Activated B cell treated with CpG ODN at 0.5 μM for 24 hours (primary cell): ENCODE measurements at regions not wholly inside any gene's neighbourhood (a gene's known extent, or its start where the extent isn't known, plus 50 kb on each side); places are given as distances from the start of the nearest gene placed in this dataset.

Experiments used
- ATAC-seq: fragments of 200-7000 bp; cut with Tn5 transposase; one replicate; pipeline ENCODE4 v1.10.0; 2021; ENCODE audit warnings: low read depth, mild to moderate bottlenecking, moderate library complexity
- CTCF ChIA-PET: fragments of 350-600 bp; sonication (Branson Sonifier 250); formaldehyde crosslinking; loops from one replicate; lab custom pipeline; 2021; ENCODE audit warnings: antibody characterized with exemption; lab: Charles Lee
- POLR2A ChIA-PET: fragments of 350-600 bp; sonication (Branson Sonifier 250); formaldehyde crosslinking; loops from one replicate; lab custom pipeline; 2021; ENCODE audit warnings: antibody characterized with exemption; lab: Charles Lee
- DNase-seq: peaks from one replicate; pipeline ENCODE4 v3.0.0; 2022
- H3K27ac Mint-ChIP-seq: one replicate; pipeline ENCODE4 v1.8.0; 2020; ENCODE audit warnings: mixed read lengths
- H3K27me3 Mint-ChIP-seq: one replicate; pipeline ENCODE4 v1.8.0; 2021; ENCODE audit warnings: mixed read lengths
- H3K36me3 Mint-ChIP-seq: one replicate; pipeline ENCODE4 v1.8.0; 2021; ENCODE audit warnings: low read depth, mixed read lengths
- H3K4me1 Mint-ChIP-seq: one replicate; pipeline ENCODE4 v1.8.0; 2021; ENCODE audit warnings: mixed read lengths
- H3K4me3 Mint-ChIP-seq: one replicate; pipeline ENCODE4 v1.8.0; 2020; ENCODE audit warnings: mild to moderate bottlenecking, mixed read lengths
- H3K9me3 Mint-ChIP-seq: one replicate; pipeline ENCODE4 v1.8.0; 2020; ENCODE audit warnings: mixed read lengths
- intact Hi-C: fragments of 100-400 bp; cut with micrococcal nuclease; formaldehyde crosslinking; loops from one replicate; pipeline ENCODE4 v1.15.1; 2024
- TF ChIP-seq, protein P1 (sequence below): fragments of 200-600 bp; IDR thresholded peaks from one replicate; pipeline ENCODE4 v1.8.0; 2022; ENCODE audit warnings: antibody characterized with exemption, mild to moderate bottlenecking

DNA sequence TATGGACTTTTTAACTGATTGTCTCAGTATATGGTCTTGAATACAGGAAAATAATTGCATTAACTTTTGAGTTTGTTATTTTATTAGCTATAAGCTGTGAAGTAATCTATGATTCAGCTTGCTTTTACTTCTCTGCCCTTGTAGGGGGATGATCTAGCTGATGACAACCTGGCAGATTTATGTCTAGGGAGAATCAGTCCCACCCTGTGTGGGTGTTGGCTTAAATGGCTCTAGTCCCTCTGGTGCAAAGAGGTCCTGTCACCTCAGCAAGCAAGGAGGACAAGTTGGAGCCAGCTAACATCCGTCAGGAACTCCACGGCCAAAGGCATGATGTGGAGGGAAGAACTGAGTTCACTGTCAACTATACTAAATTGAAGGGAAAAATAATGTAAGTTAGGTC is 495.3 kb downstream of the BMP2 start:
- peaks cover 2% of the 10 kb centered on the region for H3K9me3 Mint-ChIP-seq
- ChIA-PET CTCF (no interaction called here), POLR2A (no interaction called here)
- no peaks in the 10 kb centered on the region for H3K27me3 Mint-ChIP-seq
- no peak for DNase-seq
- H3K36me3 Mint-ChIP-seq = no peaks in the 10 kb centered on the region
- intact Hi-C loops = no loop called here
- TF ChIP-seq, protein P1, sequence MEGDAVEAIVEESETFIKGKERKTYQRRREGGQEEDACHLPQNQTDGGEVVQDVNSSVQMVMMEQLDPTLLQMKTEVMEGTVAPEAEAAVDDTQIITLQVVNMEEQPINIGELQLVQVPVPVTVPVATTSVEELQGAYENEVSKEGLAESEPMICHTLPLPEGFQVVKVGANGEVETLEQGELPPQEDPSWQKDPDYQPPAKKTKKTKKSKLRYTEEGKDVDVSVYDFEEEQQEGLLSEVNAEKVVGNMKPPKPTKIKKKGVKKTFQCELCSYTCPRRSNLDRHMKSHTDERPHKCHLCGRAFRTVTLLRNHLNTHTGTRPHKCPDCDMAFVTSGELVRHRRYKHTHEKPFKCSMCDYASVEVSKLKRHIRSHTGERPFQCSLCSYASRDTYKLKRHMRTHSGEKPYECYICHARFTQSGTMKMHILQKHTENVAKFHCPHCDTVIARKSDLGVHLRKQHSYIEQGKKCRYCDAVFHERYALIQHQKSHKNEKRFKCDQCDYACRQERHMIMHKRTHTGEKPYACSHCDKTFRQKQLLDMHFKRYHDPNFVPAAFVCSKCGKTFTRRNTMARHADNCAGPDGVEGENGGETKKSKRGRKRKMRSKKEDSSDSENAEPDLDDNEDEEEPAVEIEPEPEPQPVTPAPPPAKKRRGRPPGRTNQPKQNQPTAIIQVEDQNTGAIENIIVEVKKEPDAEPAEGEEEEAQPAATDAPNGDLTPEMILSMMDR = no peak
- no peak for ATAC-seq
- H3K4me1 Mint-ChIP-seq = no peaks in the 10 kb centered on the region
- no peak overlapping the region for H3K4me3 Mint-ChIP-seq
- no peak overlapping the region for H3K27ac Mint-ChIP-seq

DNA sequence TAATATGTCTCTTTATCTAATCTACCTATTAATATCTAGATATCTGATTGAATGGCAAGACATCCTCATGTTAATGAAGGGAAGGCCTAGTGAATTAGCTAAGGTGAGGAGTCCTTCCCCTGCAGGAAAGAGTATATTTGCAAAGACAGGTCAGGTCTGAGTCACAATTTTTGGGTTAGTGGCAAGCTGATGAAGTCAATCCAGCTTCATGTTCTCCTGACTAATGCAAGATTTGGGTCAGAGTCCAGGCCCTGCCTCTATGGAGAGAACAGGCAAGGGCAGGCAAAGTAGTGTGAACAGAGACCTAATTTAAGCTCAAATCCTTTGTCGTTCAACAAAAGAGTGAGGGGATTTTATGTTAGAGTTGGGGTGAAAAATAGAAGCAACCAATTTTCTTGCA is 496.7 kb downstream of the BMP2 start:
- Mint-ChIP-seq H3K27ac (no peak overlapping the region), H3K9me3 (peaks cover 2% of the 10 kb centered on the region), H3K36me3 (no peaks in the 10 kb centered on the region), H3K27me3 (no peaks in the 10 kb centered on the region), H3K4me1 (no peaks in the 10 kb centered on the region), H3K4me3 (no peak overlapping the region)
- TF ChIP-seq, protein P1 = no peak
- ChIA-PET CTCF (no interaction called here), POLR2A (no interaction called here)
- DNase-seq = no peak
- ATAC-seq = no peak
- intact Hi-C loops = no loop called here

DNA sequence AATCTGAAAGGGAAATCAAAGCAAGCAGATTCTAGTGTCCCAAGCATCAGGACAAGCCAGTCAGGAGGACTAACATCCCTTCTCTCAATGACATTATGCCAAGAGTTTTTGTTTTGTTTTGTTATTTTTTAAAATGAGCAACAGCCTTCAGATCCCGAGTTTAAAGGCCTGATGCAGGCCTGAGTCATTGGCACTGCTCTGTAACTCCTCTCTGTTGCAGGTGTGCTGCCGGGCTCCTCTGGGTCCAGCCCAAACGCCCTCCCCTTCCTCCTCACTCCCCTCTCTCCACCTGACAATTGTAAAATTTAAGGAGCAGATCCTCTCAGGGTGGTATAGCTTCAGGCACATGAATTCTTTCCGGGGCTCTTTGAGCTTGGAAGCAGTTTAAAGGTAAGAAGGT is 502.0 kb downstream of the BMP2 start:
- intact Hi-C loops = no loop called here
- H3K27me3 Mint-ChIP-seq = no peaks in the 10 kb centered on the region
- ATAC-seq (no peak), DNase-seq (no peak)
- H3K27ac Mint-ChIP-seq = no peak overlapping the region
- TF ChIP-seq, protein P1 = no peak
- H3K4me1 Mint-ChIP-seq = no peaks in the 10 kb centered on the region
- H3K4me3 Mint-ChIP-seq = no peak overlapping the region
- no peaks in the 10 kb centered on the region for H3K36me3 Mint-ChIP-seq
- CTCF ChIA-PET = no interaction called here
- H3K9me3 Mint-ChIP-seq = peaks cover 3% of the 10 kb centered on the region
- POLR2A ChIA-PET = no interaction called here

DNA sequence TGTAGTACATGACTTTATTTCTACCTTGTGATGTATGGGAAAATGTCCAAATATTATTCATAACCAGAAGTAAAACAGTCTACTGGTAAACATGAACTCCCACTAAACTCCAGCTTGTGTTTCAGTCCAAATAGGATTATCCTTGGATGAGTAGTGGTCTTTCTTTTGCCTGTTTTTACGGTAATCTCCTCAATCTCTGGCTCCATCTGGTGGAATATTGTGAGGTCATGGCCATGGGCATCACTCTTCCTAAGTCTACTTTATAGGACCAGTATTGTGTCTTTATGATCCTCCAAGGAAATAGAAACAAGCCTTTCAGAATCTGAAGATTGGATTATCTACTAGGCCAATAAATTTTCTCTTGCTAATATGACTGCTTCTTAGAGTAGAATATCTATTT is 505.0 kb downstream of the BMP2 start:
- intact Hi-C loops = no loop called here
- TF ChIP-seq, protein P1 = no peak
- ChIA-PET POLR2A (no interaction called here), CTCF (no interaction called here)
- H3K27ac Mint-ChIP-seq = no peak overlapping the region
- no peak for DNase-seq
- no peaks in the 10 kb centered on the region for H3K27me3 Mint-ChIP-seq
- H3K9me3 Mint-ChIP-seq = peaks cover 3% of the 10 kb centered on the region
- no peaks in the 10 kb centered on the region for H3K36me3 Mint-ChIP-seq
- ATAC-seq = no peak
- no peaks in the 10 kb centered on the region for H3K4me1 Mint-ChIP-seq
- H3K4me3 Mint-ChIP-seq = no peak overlapping the region

DNA sequence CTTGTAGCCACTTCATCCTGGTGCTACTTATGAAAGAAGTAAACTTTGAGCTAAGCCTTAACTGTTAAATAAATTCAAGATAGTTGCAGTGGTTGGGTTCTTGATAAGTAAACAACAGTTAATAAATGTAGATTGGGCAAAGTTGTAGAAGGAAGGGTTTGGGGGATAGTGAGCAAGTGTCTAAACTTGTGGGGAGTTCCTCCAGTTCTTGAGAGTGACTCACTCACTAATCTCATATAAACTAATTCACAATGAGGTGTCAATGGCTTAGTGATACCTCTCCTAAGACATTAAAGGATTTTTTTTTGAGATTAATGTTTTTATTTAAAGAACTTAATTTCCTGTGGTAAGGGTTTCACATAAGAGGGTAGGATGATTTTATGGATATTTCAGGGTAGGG is 507.4 kb downstream of the BMP2 start:
- ATAC-seq (no peak), DNase-seq (no peak)
- Mint-ChIP-seq H3K9me3 (peaks cover 3% of the 10 kb centered on the region), H3K27ac (no peak overlapping the region), H3K27me3 (no peaks in the 10 kb centered on the region), H3K36me3 (no peaks in the 10 kb centered on the region), H3K4me1 (no peaks in the 10 kb centered on the region), H3K4me3 (no peak overlapping the region)
- POLR2A ChIA-PET = no interaction called here
- TF ChIP-seq, protein P1 = no peak
- CTCF ChIA-PET = no interaction called here
- intact Hi-C loops = no loop called here
